ENCODE measurements at regions not wholly inside any gene's neighbourhood (a gene's known extent, or its start where the extent isn't known, plus 50 kb on each side); places are given as distances from the start of the nearest gene placed in this dataset.

- TF ChIP-seq CTCF (conservative IDR thresholded peaks at IDR 0.05; ENCODE audit: low read length) (no peak), EZH2phosphoT487 (IDR thresholded peaks at IDR 0.05; ENCODE audit: borderline replicate concordance, low read depth, low read length) (no peak)
These were observed 360.9 kb upstream of the KCNH8 start for GRCh38 chr3:18787441-18787840.

All from OCI-LY7 (cell line).